ENCODE measurements at regions not wholly inside any gene's neighbourhood (a gene's known extent, or its start where the extent isn't known, plus 50 kb on each side); places are given as distances from the start of the nearest gene placed in this dataset.

DNA sequence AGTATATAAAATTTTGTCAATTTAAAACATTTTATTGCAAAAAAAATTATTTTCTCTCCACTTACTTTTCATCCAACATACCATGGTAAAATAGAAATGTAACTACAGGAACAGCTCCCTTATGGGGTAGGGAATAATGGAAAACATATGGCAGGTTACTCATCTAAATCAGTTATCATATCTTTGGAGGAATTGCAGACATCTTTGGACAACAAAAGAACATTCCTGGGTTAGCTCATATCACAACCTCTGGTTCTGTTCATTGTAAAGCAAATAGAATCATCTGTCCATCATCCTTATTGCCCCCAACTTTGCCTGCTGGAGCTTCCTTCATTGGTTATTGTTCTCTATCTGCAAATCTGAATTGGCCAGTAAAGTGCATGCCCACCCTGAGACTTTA, 387.5 kb upstream of the GRID2 start:
- DNase-seq (ENCODE audit: low read depth, low spot score), result no peak

DNA sequence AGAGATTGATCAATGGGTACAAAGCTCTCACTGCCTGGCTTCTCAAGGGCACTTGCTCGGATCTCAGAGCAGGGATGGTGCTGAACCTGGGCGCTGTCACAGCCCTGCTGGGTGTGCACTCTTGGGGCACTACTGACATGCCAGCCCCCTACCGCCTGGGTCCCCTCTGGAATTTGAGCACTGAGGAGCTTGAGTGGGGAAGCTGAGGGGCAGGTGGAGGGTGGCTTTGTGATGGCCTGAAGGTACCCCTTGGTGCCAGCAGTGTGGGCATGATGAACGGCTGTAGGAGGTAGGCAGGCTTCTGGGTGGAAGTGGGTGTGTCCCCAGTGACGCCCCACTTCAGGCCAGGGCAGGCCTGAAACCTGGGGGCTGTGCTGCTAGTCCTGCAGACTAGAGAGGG, 379.1 kb upstream of the GRID2 start:
- peaks cover 5% of the 10 kb centered on the region for H3K9me3 Mint-ChIP-seq
- TF ChIP-seq, protein P1, sequence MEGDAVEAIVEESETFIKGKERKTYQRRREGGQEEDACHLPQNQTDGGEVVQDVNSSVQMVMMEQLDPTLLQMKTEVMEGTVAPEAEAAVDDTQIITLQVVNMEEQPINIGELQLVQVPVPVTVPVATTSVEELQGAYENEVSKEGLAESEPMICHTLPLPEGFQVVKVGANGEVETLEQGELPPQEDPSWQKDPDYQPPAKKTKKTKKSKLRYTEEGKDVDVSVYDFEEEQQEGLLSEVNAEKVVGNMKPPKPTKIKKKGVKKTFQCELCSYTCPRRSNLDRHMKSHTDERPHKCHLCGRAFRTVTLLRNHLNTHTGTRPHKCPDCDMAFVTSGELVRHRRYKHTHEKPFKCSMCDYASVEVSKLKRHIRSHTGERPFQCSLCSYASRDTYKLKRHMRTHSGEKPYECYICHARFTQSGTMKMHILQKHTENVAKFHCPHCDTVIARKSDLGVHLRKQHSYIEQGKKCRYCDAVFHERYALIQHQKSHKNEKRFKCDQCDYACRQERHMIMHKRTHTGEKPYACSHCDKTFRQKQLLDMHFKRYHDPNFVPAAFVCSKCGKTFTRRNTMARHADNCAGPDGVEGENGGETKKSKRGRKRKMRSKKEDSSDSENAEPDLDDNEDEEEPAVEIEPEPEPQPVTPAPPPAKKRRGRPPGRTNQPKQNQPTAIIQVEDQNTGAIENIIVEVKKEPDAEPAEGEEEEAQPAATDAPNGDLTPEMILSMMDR (conservative IDR thresholded peaks at IDR 0.05), result no peak
- H3K36me3 Mint-ChIP-seq (ENCODE audit: low read depth), result no peaks in the 10 kb centered on the region
- no peaks in the 10 kb centered on the region for H3K4me1 Mint-ChIP-seq
- no peak for DNase-seq (ENCODE audit: low read depth, low spot score)
- H3K4me3 Mint-ChIP-seq, result no peak overlapping the region
- no peaks in the 10 kb centered on the region for H3K27me3 Mint-ChIP-seq (ENCODE audit: low read depth)
- H3K27ac Mint-ChIP-seq (ENCODE audit: unreplicated experiment), result no peak overlapping the region

More for the DNA sequence above, 387.5 kb upstream of the GRID2 start:
- TF ChIP-seq, protein P1 (conservative IDR thresholded peaks at IDR 0.05), result no peak
- Mint-ChIP-seq H3K27me3 (ENCODE audit: low read depth) (no peaks in the 10 kb centered on the region), H3K36me3 (ENCODE audit: low read depth) (no peaks in the 10 kb centered on the region), H3K4me1 (no peaks in the 10 kb centered on the region), H3K9me3 (no peaks in the 10 kb centered on the region), H3K4me3 (no peak overlapping the region), H3K27ac (ENCODE audit: unreplicated experiment) (no peak overlapping the region)

DNA sequence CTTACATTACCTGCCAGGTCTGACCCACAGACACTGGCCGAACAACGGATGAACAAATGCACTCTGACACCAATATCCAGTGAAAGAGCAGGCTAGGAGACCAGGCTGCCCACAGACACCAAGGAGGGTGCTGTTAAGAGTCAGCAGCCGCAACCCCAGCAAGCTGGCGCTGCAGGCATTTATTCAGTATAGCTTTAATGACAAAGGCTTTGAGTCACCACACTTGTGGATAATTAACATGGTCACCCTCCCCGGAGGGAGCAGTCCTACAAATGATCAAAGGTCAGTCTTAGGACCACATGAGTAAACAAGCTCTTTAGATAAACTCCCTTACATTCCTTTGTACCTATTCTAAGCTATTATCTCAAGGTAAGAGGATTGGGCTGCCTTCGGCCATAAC, 368.5 kb upstream of the GRID2 start:
- Mint-ChIP-seq H3K9me3 (peaks cover 5% of the 10 kb centered on the region), H3K27ac (ENCODE audit: unreplicated experiment) (no peak overlapping the region), H3K4me3 (no peak overlapping the region), H3K4me1 (no peaks in the 10 kb centered on the region), H3K36me3 (ENCODE audit: low read depth) (peaks cover 2% of the 10 kb centered on the region), H3K27me3 (ENCODE audit: low read depth) (no peaks in the 10 kb centered on the region)
- DNase-seq (ENCODE audit: low read depth, low spot score), result no peak
- TF ChIP-seq, protein P1 (conservative IDR thresholded peaks at IDR 0.05), result no peak

DNA sequence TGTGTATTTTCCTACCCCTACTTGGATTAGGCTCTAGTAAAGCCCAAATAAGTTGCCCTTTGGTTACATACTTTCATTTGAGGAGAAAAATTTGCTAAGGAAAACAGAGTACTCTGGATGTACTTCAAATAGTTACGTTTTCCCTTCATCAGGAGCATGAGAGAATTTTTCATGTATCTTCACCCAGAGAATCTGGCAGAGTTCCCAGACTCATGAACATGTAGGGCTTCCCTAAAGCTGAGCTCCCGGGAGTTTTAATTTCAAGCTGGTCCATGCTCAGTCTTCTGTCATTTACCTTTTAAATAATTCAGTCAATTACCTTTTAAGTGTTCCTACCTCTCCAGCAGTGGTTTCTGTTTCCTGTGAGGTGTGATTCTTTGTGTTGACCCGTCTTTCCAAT, 367.5 kb upstream of the GRID2 start:
- no peak overlapping the region for H3K4me3 Mint-ChIP-seq

DNA sequence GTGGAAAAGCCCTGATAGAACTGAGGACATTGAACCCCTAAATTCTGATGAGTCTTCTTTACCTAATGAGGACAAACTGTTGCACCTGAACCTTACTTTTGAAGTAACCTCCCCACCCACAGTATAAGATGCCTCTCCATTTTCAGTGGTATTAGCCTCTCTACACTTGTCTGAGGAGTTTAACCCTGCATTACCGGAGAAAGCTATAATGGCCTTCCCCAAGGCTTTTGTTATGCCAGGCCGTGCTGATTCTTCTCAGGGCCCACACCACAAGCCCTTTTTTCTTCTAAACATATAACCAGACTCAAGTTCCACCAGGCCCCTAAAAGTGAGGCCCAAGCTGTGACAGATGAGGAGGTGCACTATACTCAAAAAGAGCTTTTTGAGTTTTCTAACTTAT, 345.8 kb upstream of the GRID2 start:
- Mint-ChIP-seq H3K27me3 (ENCODE audit: low read depth) (no peaks in the 10 kb centered on the region), H3K36me3 (ENCODE audit: low read depth) (no peaks in the 10 kb centered on the region), H3K4me3 (no peak overlapping the region), H3K4me1 (no peaks in the 10 kb centered on the region), H3K9me3 (peaks cover 3% of the 10 kb centered on the region), H3K27ac (ENCODE audit: unreplicated experiment) (no peak overlapping the region)
- TF ChIP-seq, protein P1 (conservative IDR thresholded peaks at IDR 0.05), result no peak
- DNase-seq (ENCODE audit: low read depth, low spot score), result no peak

More for the DNA sequence above, 367.5 kb upstream of the GRID2 start:
- Mint-ChIP-seq H3K36me3 (ENCODE audit: low read depth) (peaks cover 2% of the 10 kb centered on the region), H3K4me1 (no peaks in the 10 kb centered on the region), H3K27me3 (ENCODE audit: low read depth) (no peaks in the 10 kb centered on the region), H3K27ac (ENCODE audit: unreplicated experiment) (no peak overlapping the region), H3K9me3 (peaks cover 5% of the 10 kb centered on the region)
- TF ChIP-seq, protein P1 (conservative IDR thresholded peaks at IDR 0.05), result no peak
- no peak for DNase-seq (ENCODE audit: low read depth, low spot score)

DNA sequence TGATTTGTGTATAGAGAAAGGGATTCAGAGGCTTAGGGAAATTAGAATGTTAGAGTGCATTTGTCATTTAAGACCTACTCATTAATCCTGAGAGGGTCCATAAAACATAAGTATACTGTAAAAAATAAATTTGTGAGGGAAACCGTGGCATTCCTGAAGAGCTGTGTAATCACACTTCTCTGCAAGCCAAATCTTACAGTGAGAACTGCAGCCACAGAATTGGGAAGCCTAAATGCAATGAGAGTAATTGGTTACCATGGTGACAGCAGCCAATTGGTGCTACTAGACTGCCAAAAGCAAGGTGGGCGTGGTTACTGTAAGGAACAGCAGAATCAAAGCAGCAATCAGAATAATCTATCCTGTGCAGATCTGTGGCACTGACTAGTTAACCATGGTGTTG, 345.2 kb upstream of the GRID2 start:
- no peak overlapping the region for H3K4me3 Mint-ChIP-seq
- H3K4me1 Mint-ChIP-seq, result no peaks in the 10 kb centered on the region
- H3K9me3 Mint-ChIP-seq, result peaks cover 3% of the 10 kb centered on the region
- DNase-seq (ENCODE audit: low read depth, low spot score), result no peak
- H3K36me3 Mint-ChIP-seq (ENCODE audit: low read depth), result no peaks in the 10 kb centered on the region
- H3K27ac Mint-ChIP-seq (ENCODE audit: unreplicated experiment), result no peak overlapping the region
- TF ChIP-seq, protein P1 (conservative IDR thresholded peaks at IDR 0.05), result no peak
- no peaks in the 10 kb centered on the region for H3K27me3 Mint-ChIP-seq (ENCODE audit: low read depth)

All from neural crest cell (in vitro differentiated cells).